Fibroblast of villous mesenchyme (primary cell): ENCODE measurements at regions not wholly inside any gene's neighbourhood (a gene's known extent, or its start where the extent isn't known, plus 50 kb on each side); places are given as distances from the start of the nearest gene placed in this dataset.

Experiments
- DNase-seq: peaks from one replicate; pipeline ENCODE4 v3.0.0-alpha.2; 2010; ENCODE audit warnings: low read depth
- H3K4me3 ChIP-seq: 2 replicates; pipeline ENCODE4 v1.5.1; 2011; ENCODE audit warnings: low read depth, mild to moderate bottlenecking, low read length
- CTCF ChIP-seq: IDR thresholded peaks from 2 replicates; pipeline ENCODE4 v1.5.1; 2012; ENCODE audit warnings: low read depth, mild to moderate bottlenecking, low read length; ENCODE audit not compliant: insufficient read depth

GRCh38 chrX:28347476-28347875, 239.8 kb upstream of the IL1RAPL1 start:
- no peak for DNase-seq
- no peak for TF ChIP-seq CTCF
- no peak overlapping the region for H3K4me3 ChIP-seq

- no peak overlapping the region for H3K4me3 ChIP-seq
- no peak for TF ChIP-seq CTCF
- peak; percentile 0 for DNase-seq
Measured at GRCh38 chrX:28329156-28329555, 258.1 kb upstream of the IL1RAPL1 start.

GRCh38 chrX:28324321-28324721, 262.9 kb upstream of the IL1RAPL1 start:
- DNase-seq: no peak
- TF ChIP-seq CTCF: no peak
- no peak overlapping the region for H3K4me3 ChIP-seq

GRCh38 chrX:28321286-28321685, 266.0 kb upstream of the IL1RAPL1 start:
- TF ChIP-seq CTCF: no peak
- DNase-seq: no peak
- no peak overlapping the region for H3K4me3 ChIP-seq

GRCh38 chrX:28312965-28313364, 274.3 kb upstream of the IL1RAPL1 start:
- TF ChIP-seq CTCF: no peak
- no peak overlapping the region for H3K4me3 ChIP-seq
- DNase-seq: no peak

GRCh38 chrX:28312259-28312658, 275.0 kb upstream of the IL1RAPL1 start:
- no peak for TF ChIP-seq CTCF
- DNase-seq: no peak
- H3K4me3 ChIP-seq: no peak overlapping the region

GRCh38 chrX:28311466-28311865, 275.8 kb upstream of the IL1RAPL1 start:
- TF ChIP-seq CTCF: no peak
- H3K4me3 ChIP-seq: no peak overlapping the region
- DNase-seq: no peak
